Esophagus muscularis mucosa (tissue), 4 donors: ENCODE measurements at regions not wholly inside any gene's neighbourhood (a gene's known extent, or its start where the extent isn't known, plus 50 kb on each side); places are given as distances from the start of the nearest gene placed in this dataset.

Experiments
- DNase-seq: peaks from one replicate; pipeline ENCODE4 v3.0.0-alpha.2; 2017; ENCODE audit errors: extremely low spot score
- H3K27ac ChIP-seq, 4 donors: fragments of 200-600 bp; sonication (generic); replicated peaks in 1 of 4; 1 replicate in 3 of 4; 2 replicates in 1 of 4; pipeline ENCODE4 v1.5.1; 2016 to 2019; ENCODE audit warnings: mild to moderate bottlenecking in 1 of 4
- H3K27me3 ChIP-seq, 4 donors: fragments of 200-600 bp; sonication (generic); one replicate each; pipeline versions ENCODE4 v1.5.1 to v1.6.0; 2016 to 2019
- H3K36me3 ChIP-seq, 4 donors: fragments of 200-600 bp; sonication (generic); one replicate each; pipeline ENCODE4 v1.5.1; 2016 to 2019
- H3K4me1 ChIP-seq, 4 donors: fragments of 200-600 bp; sonication (generic); one replicate each; pipeline ENCODE4 v1.5.1; 2016 to 2019
- H3K4me3 ChIP-seq, 4 donors: fragments of 200-600 bp; sonication (generic); 1 replicate in 2 of 4; 2 replicates in 2 of 4; pipeline ENCODE4 v1.5.1; 2016 to 2019; ENCODE audit warnings: mild to moderate bottlenecking in 4 of 4, moderate library complexity in 1 of 4
- H3K9me3 ChIP-seq, 4 donors: fragments of 200-600 bp; sonication (generic); 1 replicate in 3 of 4; 2 replicates in 1 of 4; pipeline ENCODE4 v1.5.1; 2016 to 2019
- EP300 ChIP-seq: sonication (generic); formaldehyde crosslinking; IDR thresholded peaks from one replicate; pipeline ENCODE4 v1.6.1; 2017; ENCODE audit warnings: antibody characterized with exemption
- POLR2A ChIP-seq: fragments of 450-650 bp; IDR thresholded peaks from one replicate; pipeline ENCODE4 v1.6.1; 2017; ENCODE audit warnings: antibody characterized with exemption, moderate library complexity, mild to moderate bottlenecking, low read depth
- POLR2AphosphoS5 ChIP-seq, 2 donors: sonication (generic); formaldehyde crosslinking; IDR thresholded peaks; one replicate each; pipeline ENCODE4 v1.6.1; 2017; ENCODE audit warnings: antibody characterized with exemption in 2 of 2
- WGBS: methylation state at CpG from one replicate; pipeline ENCODE4 v1.1.5; 2018; 5-methylcytosine and 5-hydroxymethylcytosine counted together
- intact Hi-C: fragments of 100-400 bp; cut with DNase I; formaldehyde crosslinking; loops from one replicate; pipeline ENCODE4 v1.15.1; 2023
- TF ChIP-seq, protein P1 (sequence below), 3 experiments: fragments of 200-600 bp in 2 of 3; fragments of 450-650 bp in 1 of 3; sonication (generic) in 2 of 3; IDR thresholded peaks; one replicate each; pipeline ENCODE4 v1.5.1; 2017 to 2019; ENCODE audit warnings: antibody characterized with exemption in 3 of 3, mild to moderate bottlenecking in 2 of 3, moderate library complexity in 1 of 3

DNA sequence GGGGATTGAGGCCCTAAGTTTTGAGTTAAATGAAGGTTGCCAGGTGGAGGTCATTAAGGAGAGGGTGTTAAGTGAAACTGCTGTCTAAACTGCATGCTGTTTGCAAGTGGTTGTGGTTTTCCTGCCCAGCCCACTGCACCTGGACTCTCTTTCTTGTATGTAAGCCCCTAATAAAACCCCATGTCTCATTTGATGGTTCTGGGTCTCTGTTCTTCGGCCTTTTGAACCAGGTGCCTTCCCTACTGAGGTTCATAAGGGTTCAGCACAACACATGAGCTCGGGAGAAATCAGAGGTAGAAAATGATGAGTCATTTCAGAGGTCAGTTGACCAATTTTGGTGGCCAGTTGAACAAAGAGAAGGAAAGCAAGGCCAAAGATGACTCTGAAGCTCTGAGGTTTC, 382.5 kb downstream of the RPS29 start:
- intact Hi-C loops: no loop called here
- TF ChIP-seq POLR2A (no peak), EP300 (no peak), POLR2AphosphoS5 (IDR thresholded peaks at IDR 0.05) (no peak)
- TF ChIP-seq, protein P1, sequence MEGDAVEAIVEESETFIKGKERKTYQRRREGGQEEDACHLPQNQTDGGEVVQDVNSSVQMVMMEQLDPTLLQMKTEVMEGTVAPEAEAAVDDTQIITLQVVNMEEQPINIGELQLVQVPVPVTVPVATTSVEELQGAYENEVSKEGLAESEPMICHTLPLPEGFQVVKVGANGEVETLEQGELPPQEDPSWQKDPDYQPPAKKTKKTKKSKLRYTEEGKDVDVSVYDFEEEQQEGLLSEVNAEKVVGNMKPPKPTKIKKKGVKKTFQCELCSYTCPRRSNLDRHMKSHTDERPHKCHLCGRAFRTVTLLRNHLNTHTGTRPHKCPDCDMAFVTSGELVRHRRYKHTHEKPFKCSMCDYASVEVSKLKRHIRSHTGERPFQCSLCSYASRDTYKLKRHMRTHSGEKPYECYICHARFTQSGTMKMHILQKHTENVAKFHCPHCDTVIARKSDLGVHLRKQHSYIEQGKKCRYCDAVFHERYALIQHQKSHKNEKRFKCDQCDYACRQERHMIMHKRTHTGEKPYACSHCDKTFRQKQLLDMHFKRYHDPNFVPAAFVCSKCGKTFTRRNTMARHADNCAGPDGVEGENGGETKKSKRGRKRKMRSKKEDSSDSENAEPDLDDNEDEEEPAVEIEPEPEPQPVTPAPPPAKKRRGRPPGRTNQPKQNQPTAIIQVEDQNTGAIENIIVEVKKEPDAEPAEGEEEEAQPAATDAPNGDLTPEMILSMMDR (IDR thresholded peaks at IDR 0.05): no peak
- Histone ChIP-seq H3K36me3 (no peaks in the 10 kb centered on the region), H3K4me3 (no peak overlapping the region), H3K27ac (no peak overlapping the region), H3K9me3 (no peaks in the 10 kb centered on the region), H3K4me1 (peaks cover 0 to 4% (median 0%) of the 10 kb centered on the region in 4 donors), H3K27me3 (no peaks in the 10 kb centered on the region)
- WGBS: 72% methylated on average over 2 of the region's 2 CpGs
- no peak for DNase-seq

DNA sequence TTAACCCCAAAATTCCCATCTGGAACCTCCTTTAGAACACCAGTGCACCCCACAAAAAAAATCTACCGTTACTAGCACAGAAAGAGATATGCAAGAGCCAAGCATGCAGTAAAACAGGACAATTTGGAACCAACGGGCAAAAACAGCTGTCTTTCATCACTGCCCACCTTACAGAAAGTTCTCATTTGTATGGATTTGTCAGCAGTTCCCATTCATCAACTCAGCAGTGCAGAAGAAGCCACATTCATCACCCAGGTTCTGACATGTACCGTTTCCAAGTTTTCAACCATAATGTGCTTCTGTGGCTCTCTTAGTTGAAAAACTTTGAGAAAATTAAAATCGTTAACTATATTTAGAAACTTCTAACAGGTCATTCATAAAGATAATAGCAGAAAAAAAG, 387.0 kb downstream of the RPS29 start:
- Histone ChIP-seq H3K27ac (no peak overlapping the region), H3K36me3 (no peaks in the 10 kb centered on the region), H3K4me3 (no peak overlapping the region), H3K4me1 (peaks cover 0 to 6% (median 4%) of the 10 kb centered on the region in 4 donors), H3K9me3 (no peaks in the 10 kb centered on the region), H3K27me3 (no peaks in the 10 kb centered on the region)
- intact Hi-C loops: no loop called here
- no peak for DNase-seq
- 54% methylated on average over 4 of the region's 4 CpGs for WGBS
- TF ChIP-seq POLR2AphosphoS5 (IDR thresholded peaks at IDR 0.05) (no peak), POLR2A (no peak), EP300 (no peak)
- TF ChIP-seq, protein P1 (IDR thresholded peaks at IDR 0.05): no peak

DNA sequence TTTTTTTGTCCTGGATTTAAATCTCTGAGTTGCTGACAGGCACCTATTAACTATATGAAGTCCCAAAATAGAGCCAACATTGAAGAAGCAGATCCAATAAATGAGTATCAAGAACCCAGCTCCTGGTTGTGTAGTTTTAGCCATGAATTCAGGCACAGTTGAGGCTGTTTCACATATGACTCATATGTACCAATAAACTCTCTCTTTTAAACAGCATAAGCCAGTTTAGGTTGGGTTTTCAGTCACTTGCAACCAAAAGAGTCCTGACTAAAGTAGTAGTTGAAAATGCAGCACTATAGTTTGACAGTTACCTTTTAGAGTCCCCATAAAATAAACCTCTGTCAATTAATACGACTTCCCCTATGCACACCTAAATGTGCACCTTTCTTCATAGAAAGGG, 389.9 kb downstream of the RPS29 start:
- no peak overlapping the region for H3K4me3 ChIP-seq
- no peaks in the 10 kb centered on the region for H3K9me3 ChIP-seq
- no peak overlapping the region for H3K27ac ChIP-seq
- no peaks in the 10 kb centered on the region for H3K27me3 ChIP-seq
- TF ChIP-seq, protein P1 (IDR thresholded peaks at IDR 0.05): no peak
- no peak for TF ChIP-seq POLR2AphosphoS5 (IDR thresholded peaks at IDR 0.05)
- no peak for TF ChIP-seq EP300
- no peak for TF ChIP-seq POLR2A
- intact Hi-C loops: no loop called here
- 95% methylated on average over 1 of the region's 1 CpG for WGBS
- DNase-seq: no peak
- H3K4me1 ChIP-seq: peaks cover 0 to 15% (median 13%) of the 10 kb centered on the region in 4 donors
- no peaks in the 10 kb centered on the region for H3K36me3 ChIP-seq

DNA sequence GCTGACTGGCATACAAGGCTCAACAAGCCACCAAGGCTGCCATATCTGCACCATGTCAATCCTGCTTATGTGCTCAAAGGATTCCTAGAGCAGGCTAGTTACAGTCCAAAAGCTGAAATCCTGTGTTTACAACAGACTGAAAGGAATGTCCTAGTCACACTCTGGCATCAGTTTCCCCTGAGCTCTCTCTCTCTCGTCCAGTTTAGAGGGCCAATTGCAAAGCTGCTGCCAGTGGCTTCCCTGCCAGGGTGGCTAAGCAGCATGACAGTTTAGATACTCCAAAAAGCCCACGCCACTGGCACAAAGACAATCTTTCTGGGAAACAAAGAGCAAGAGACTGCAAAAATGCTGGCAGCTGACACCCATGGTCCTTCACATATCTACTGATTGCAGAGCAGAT, 392.1 kb downstream of the RPS29 start:
- no peak for TF ChIP-seq POLR2AphosphoS5 (IDR thresholded peaks at IDR 0.05)
- no peak for TF ChIP-seq POLR2A
- TF ChIP-seq, protein P1 (IDR thresholded peaks at IDR 0.05): no peak
- TF ChIP-seq EP300: no peak
- Histone ChIP-seq H3K36me3 (no peaks in the 10 kb centered on the region), H3K27ac (no peak overlapping the region), H3K9me3 (no peaks in the 10 kb centered on the region), H3K27me3 (no peaks in the 10 kb centered on the region), H3K4me3 (no peak overlapping the region), H3K4me1 (peaks cover 0 to 15% (median 13%) of the 10 kb centered on the region in 4 donors)
- intact Hi-C loops: no loop called here
- DNase-seq: no peak
- 28% methylated on average over 2 of the region's 2 CpGs for WGBS

- Histone ChIP-seq H3K9me3 (no peaks in the 10 kb centered on the region), H3K27me3 (no peaks in the 10 kb centered on the region), H3K27ac (no peak overlapping the region), H3K4me3 (no peak overlapping the region), H3K4me1 (peaks cover 0 to 15% (median 13%) of the 10 kb centered on the region in 4 donors), H3K36me3 (no peaks in the 10 kb centered on the region)
- TF ChIP-seq EP300: no peak
- TF ChIP-seq, protein P1 (IDR thresholded peaks at IDR 0.05): no peak
- TF ChIP-seq POLR2AphosphoS5 (IDR thresholded peaks at IDR 0.05): no peak
- TF ChIP-seq POLR2A: no peak
- intact Hi-C loops: no loop called here
- WGBS: 45% methylated on average over 7 of the region's 7 CpGs
- DNase-seq: no peak
These were observed 392.7 kb downstream of the RPS29 start for GRCh38 chr14:49193332-49194065.
